B cell (primary cell): ENCODE measurements at regions not wholly inside any gene's neighbourhood (a gene's known extent, or its start where the extent isn't known, plus 50 kb on each side); places are given as distances from the start of the nearest gene placed in this dataset.

Experiments used
- ATAC-seq: fragments of 200-7000 bp; cut with Tn5 transposase; one replicate; pipeline ENCODE4 v1.10.0; 2021; ENCODE audit warnings: low read depth, mild to moderate bottlenecking, moderate number of reproducible peaks, moderate library complexity
- CTCF ChIA-PET: fragments of 350-600 bp; sonication (Branson Sonifier 250); formaldehyde crosslinking; loops from one replicate; lab custom pipeline; 2021; ENCODE audit warnings: antibody characterized with exemption, inconsistent platforms; lab: Charles Lee
- POLR2A ChIA-PET: fragments of 350-600 bp; sonication (Branson Sonifier 250); formaldehyde crosslinking; loops from one replicate; lab custom pipeline; 2021; ENCODE audit warnings: antibody characterized with exemption; lab: Charles Lee
- DNase-seq: peaks from one replicate; pipeline ENCODE4 v3.0.0; 2013
- H2AFZ ChIP-seq: 2 replicates; pipeline ENCODE4 v1.6.1; 2012; ENCODE audit warnings: mild to moderate bottlenecking, low read depth, low read length; ENCODE audit not compliant: insufficient read depth, poor library complexity, severe bottlenecking
- H3K27ac ChIP-seq, 2 donors: 1 replicate in 1 of 2; 2 replicates in 1 of 2; pipeline ENCODE4 v1.5.1; 2012 to 2013; ENCODE audit warnings: low read length in 2 of 2, mild to moderate bottlenecking in 2 of 2, moderate library complexity in 1 of 2
- H3K27me3 ChIP-seq, 4 experiments: fragments of 200-600 bp in 1 of 4; sonication (generic) in 1 of 4; replicated peaks in 1 of 4; 1 replicate in 2 of 4; 2 replicates in 2 of 4; pipeline versions ENCODE4 v1.6.1 to v1.7.0; 2013 to 2016; ENCODE audit warnings: low read length in 3 of 4, mild to moderate bottlenecking in 2 of 4, mixed read lengths in 1 of 4, moderate library complexity in 1 of 4; ENCODE audit not compliant: insufficient read depth in 4 of 4, control insufficient read depth in 3 of 4; ENCODE audit errors: control extremely low read depth in 1 of 4
- H3K36me3 ChIP-seq, 2 experiments: replicated peaks in 1 of 2; 1 replicate in 1 of 2; 2 replicates in 1 of 2; pipeline versions ENCODE4 v1.6.1 to v1.7.1; 2013; ENCODE audit warnings: low read length in 1 of 2; ENCODE audit not compliant: insufficient read depth in 2 of 2, control insufficient read depth in 1 of 2; ENCODE audit errors: control extremely low read depth in 1 of 2, extremely low read depth in 1 of 2
- H3K4me1 ChIP-seq, 2 donors: fragments of 200-600 bp in 1 of 2; sonication (generic) in 1 of 2; 1 replicate in 1 of 2; 2 replicates in 1 of 2; pipeline versions ENCODE4 v1.5.1 to v1.6.1; 2013 to 2017; ENCODE audit warnings: low read length in 2 of 2; ENCODE audit not compliant: control insufficient read depth in 2 of 2, insufficient read depth in 2 of 2
- H3K4me2 ChIP-seq: replicated peaks from 2 replicates; pipeline ENCODE3; 2012; ENCODE audit warnings: mild to moderate bottlenecking, low read depth, low read length; ENCODE audit not compliant: poor library complexity, severe bottlenecking
- H3K4me3 ChIP-seq, 5 experiments: fragments of 200-600 bp in 1 of 5; sonication (generic) in 1 of 5; 1 replicate in 3 of 5; 2 replicates in 2 of 5; pipeline versions ENCODE4 v1.5.1 to v1.7.0; 2011 to 2016; ENCODE audit warnings: low read length in 4 of 5, mild to moderate bottlenecking in 4 of 5, low read depth in 2 of 5, control low read depth in 1 of 5, moderate library complexity in 1 of 5; ENCODE audit not compliant: insufficient read depth in 1 of 5; ENCODE audit errors: control extremely low read depth in 1 of 5, extremely low read depth in 1 of 5
- H3K79me2 ChIP-seq: fragments of 200-600 bp; sonication (generic); one replicate; pipeline ENCODE4 v1.6.0; 2016; ENCODE audit warnings: low read length; ENCODE audit not compliant: control insufficient read depth, insufficient read depth
- H3K9ac ChIP-seq: fragments of 200-600 bp; sonication (generic); 2 replicates; pipeline ENCODE4 v1.6.1; 2017; ENCODE audit warnings: mild to moderate bottlenecking, low read length, moderate library complexity
- H3K9me3 ChIP-seq, 3 donors: one replicate each; pipeline versions ENCODE4 v1.6.1 to v1.7.1; 2013; ENCODE audit warnings: low read length in 2 of 3; ENCODE audit not compliant: control insufficient read depth in 2 of 3, insufficient read depth in 1 of 3; ENCODE audit errors: control extremely low read depth in 1 of 3
- H4K20me1 ChIP-seq: 2 replicates; pipeline ENCODE4 v1.6.0; 2012; ENCODE audit warnings: mild to moderate bottlenecking, low read length; ENCODE audit not compliant: insufficient read depth, control insufficient read depth, poor library complexity, severe bottlenecking
- H3K27ac Mint-ChIP-seq: one replicate; pipeline ENCODE4 v1.8.0; 2021; ENCODE audit warnings: mixed read lengths
- H3K27me3 Mint-ChIP-seq: one replicate; pipeline ENCODE4 v1.8.0; 2021; ENCODE audit warnings: mixed read lengths
- H3K4me1 Mint-ChIP-seq: one replicate; pipeline ENCODE4 v1.8.0; 2021; ENCODE audit warnings: mixed read lengths
- H3K4me3 Mint-ChIP-seq: one replicate; pipeline ENCODE4 v1.8.0; 2021; ENCODE audit warnings: mixed read lengths
- H3K9me3 Mint-ChIP-seq: one replicate; pipeline ENCODE4 v1.8.0; 2022; ENCODE audit warnings: mixed read lengths; ENCODE audit not compliant: insufficient read depth
- CTCF ChIP-seq: fragments of 200-600 bp; IDR thresholded peaks from one replicate; pipeline ENCODE4 v1.8.0; 2022; ENCODE audit warnings: antibody characterized with exemption, mild to moderate bottlenecking
- EZH2 ChIP-seq: IDR thresholded peaks from 2 replicates; pipeline ENCODE4 v1.6.1; 2012; ENCODE audit warnings: borderline replicate concordance, low read depth, mild to moderate bottlenecking, moderate library complexity, low read length; ENCODE audit not compliant: insufficient read depth, poor library complexity, severe bottlenecking
- WGBS: methylation state at CpG from one replicate; pipeline ENCODE4 v1.1.5; 2013; ENCODE audit warnings: missing lambda C conversion rate; ENCODE audit not compliant: insufficient coverage; 5-methylcytosine and 5-hydroxymethylcytosine counted together
- intact Hi-C: fragments of 100-400 bp; cut with micrococcal nuclease; formaldehyde crosslinking; loops from one replicate; pipeline ENCODE4 v1.10.0; 2022

GRCh38 chr2:228242591-228242990 lies 61.1 kb upstream of the SPHKAP start:
- no peaks in the 10 kb centered on the region for H3K4me1 Mint-ChIP-seq
- WGBS = no CpG with 5 or more reads among the region's 1 CpG
- Histone ChIP-seq H3K4me2 (no peak overlapping the region), H3K9ac (no peak overlapping the region), H3K27ac (no peak overlapping the region), H3K4me1 (no peaks in the 10 kb centered on the region), H3K27me3 (no peaks in the 10 kb centered on the region), H3K79me2 (no peaks in the 10 kb centered on the region), H3K9me3 (peaks cover 0 to 3% (median 0%) of the 10 kb centered on the region in 3 donors), H2AFZ (no peak overlapping the region), H4K20me1 (no peaks in the 10 kb centered on the region), H3K4me3 (no peak overlapping the region), H3K36me3 (no peaks in the 10 kb centered on the region)
- intact Hi-C loops = no loop called here
- TF ChIP-seq CTCF (no peak), EZH2 (no peak)
- no peak for ATAC-seq
- H3K27me3 Mint-ChIP-seq = no peaks in the 10 kb centered on the region
- ChIA-PET CTCF (no interaction called here), POLR2A (no interaction called here)
- no peak for DNase-seq
- no peak overlapping the region for H3K27ac Mint-ChIP-seq
- no peak overlapping the region for H3K4me3 Mint-ChIP-seq
- H3K9me3 Mint-ChIP-seq = peaks cover 2% of the 10 kb centered on the region

- no peak overlapping the region for H3K27ac Mint-ChIP-seq
- H3K9me3 ChIP-seq = peaks cover 0 to 3% (median 0%) of the 10 kb centered on the region in 3 donors
- H3K79me2 ChIP-seq = no peaks in the 10 kb centered on the region
- ATAC-seq = no peak
- no peak overlapping the region for H3K4me2 ChIP-seq
- intact Hi-C loops = no loop called here
- no peaks in the 10 kb centered on the region for H3K4me1 Mint-ChIP-seq
- no peaks in the 10 kb centered on the region for H3K27me3 ChIP-seq
- H2AFZ ChIP-seq = no peak overlapping the region
- no peak overlapping the region for H3K4me3 ChIP-seq
- no peaks in the 10 kb centered on the region for H3K9me3 Mint-ChIP-seq
- H3K4me1 ChIP-seq = no peaks in the 10 kb centered on the region
- ChIA-PET CTCF (no interaction called here), POLR2A (no interaction called here)
- WGBS = no CpG with 5 or more reads among the region's 2 CpGs
- H4K20me1 ChIP-seq = no peaks in the 10 kb centered on the region
- H3K27me3 Mint-ChIP-seq = no peaks in the 10 kb centered on the region
- H3K27ac ChIP-seq = no peak overlapping the region
- TF ChIP-seq EZH2 = no peak
- TF ChIP-seq CTCF = no peak
- no peaks in the 10 kb centered on the region for H3K36me3 ChIP-seq
- no peak for DNase-seq
- no peak overlapping the region for H3K9ac ChIP-seq
- no peak overlapping the region for H3K4me3 Mint-ChIP-seq
These were observed 58.5 kb upstream of the SPHKAP start for GRCh38 chr2:228239907-228240561.
